Keratinocyte (primary cell): ENCODE measurements at regions not wholly inside any gene's neighbourhood (a gene's known extent, or its start where the extent isn't known, plus 50 kb on each side); places are given as distances from the start of the nearest gene placed in this dataset.

Experiments
- DNase-seq: peaks from one replicate; pipeline ENCODE4 v3.0.0-alpha.2; 2011; ENCODE audit warnings: low read depth, missing footprints, low spot score
- FAIRE-seq: peaks from 2 replicates; lab custom pipeline; 2011; peaks lifted over from hg19 to GRCh38; lab: Jason Lieb, UNC
- H2AFZ ChIP-seq: 2 replicates; pipeline ENCODE4 v1.6.0; 2012; ENCODE audit warnings: low read length, control low read depth, inconsistent platforms; ENCODE audit not compliant: control insufficient read depth
- H3K27ac ChIP-seq: 2 replicates; pipeline ENCODE4 v1.5.1; 2011; ENCODE audit warnings: low read length; ENCODE audit not compliant: control insufficient read depth, insufficient read depth
- H3K27me3 ChIP-seq: 3 replicates; pipeline ENCODE4 v1.6.0; 2011; ENCODE audit warnings: low read length; ENCODE audit not compliant: control insufficient read depth, insufficient read depth; ENCODE audit errors: extremely low read depth
- H3K36me3 ChIP-seq, 2 experiments: 2 replicates in 1 of 2; 3 replicates in 1 of 2; pipeline ENCODE4 v1.5.1; 2011; ENCODE audit warnings: low read length in 2 of 2, mild to moderate bottlenecking in 1 of 2; ENCODE audit not compliant: control insufficient read depth in 2 of 2, insufficient read depth in 2 of 2; ENCODE audit errors: extremely low read depth in 1 of 2
- H3K4me1 ChIP-seq: 3 replicates; pipeline ENCODE4 v1.5.1; 2011; ENCODE audit warnings: low read length; ENCODE audit not compliant: control insufficient read depth, insufficient read depth; ENCODE audit errors: extremely low read depth
- H3K4me2 ChIP-seq: 3 replicates; pipeline ENCODE4 v1.6.0; 2011; ENCODE audit warnings: low read depth, low read length; ENCODE audit not compliant: control insufficient read depth, insufficient read depth; ENCODE audit errors: extremely low read depth
- H3K4me3 ChIP-seq, 3 experiments: fragments of 200-600 bp in 1 of 3; sonication (generic) in 1 of 3; 2 replicates in 2 of 3; 3 replicates in 1 of 3; pipeline ENCODE4 v1.5.1; 2011 to 2016; ENCODE audit warnings: low read length in 3 of 3, mild to moderate bottlenecking in 3 of 3, control low read depth in 2 of 3, inconsistent platforms in 1 of 3, low read depth in 1 of 3, mixed read lengths in 1 of 3, mixed run types in 1 of 3, moderate library complexity in 1 of 3; ENCODE audit not compliant: control insufficient read depth in 2 of 3, insufficient read depth in 2 of 3; ENCODE audit errors: extremely low read depth in 1 of 3
- H3K79me2 ChIP-seq: 2 replicates; pipeline ENCODE4 v1.6.0; 2012; ENCODE audit warnings: low read length; ENCODE audit not compliant: control insufficient read depth, insufficient read depth
- H3K9ac ChIP-seq: 3 replicates; pipeline ENCODE4 v1.6.0; 2011; ENCODE audit warnings: low read length; ENCODE audit not compliant: control insufficient read depth, insufficient read depth; ENCODE audit errors: extremely low read depth
- H3K9me1 ChIP-seq: 3 replicates; pipeline ENCODE4 v1.6.0; 2011; ENCODE audit warnings: low read length; ENCODE audit not compliant: control insufficient read depth, insufficient read depth; ENCODE audit errors: extremely low read depth
- H3K9me3 ChIP-seq: 2 replicates; pipeline ENCODE4 v1.5.1; 2012; ENCODE audit warnings: low read depth, low read length; ENCODE audit not compliant: control insufficient read depth
- H4K20me1 ChIP-seq: 3 replicates; pipeline ENCODE4 v1.6.0; 2011; ENCODE audit warnings: low read length; ENCODE audit not compliant: control insufficient read depth, insufficient read depth; ENCODE audit errors: extremely low read depth
- CTCF ChIP-seq, 3 experiments: IDR thresholded peaks in 1 of 3; conservative IDR thresholded peaks in 1 of 3; optimal IDR thresholded peaks in 1 of 3; 2 replicates in 2 of 3; 3 replicates in 1 of 3; pipeline versions ENCODE3 to v1.5.1; 2011; ENCODE audit warnings: low read length in 3 of 3, mild to moderate bottlenecking in 3 of 3, moderate library complexity in 2 of 3, control low read depth in 1 of 3, inconsistent platforms in 1 of 3; ENCODE audit not compliant: insufficient read depth in 2 of 3; ENCODE audit errors: extremely low read depth in 1 of 3
- EZH2 ChIP-seq: IDR thresholded peaks from one replicate; pipeline ENCODE4 v1.6.1; 2012; ENCODE audit warnings: inconsistent platforms, mild to moderate bottlenecking, low read length, moderate library complexity
- dilution Hi-C: fragments of 300-500 bp; cut with MboI; formaldehyde crosslinking; loops from one replicate; pipeline ENCODE4 v1.7.0; 2020; ENCODE audit warnings: low sequenced_read_pairs; ENCODE audit not compliant: extremely low pct_ligation_motif_present

DNA sequence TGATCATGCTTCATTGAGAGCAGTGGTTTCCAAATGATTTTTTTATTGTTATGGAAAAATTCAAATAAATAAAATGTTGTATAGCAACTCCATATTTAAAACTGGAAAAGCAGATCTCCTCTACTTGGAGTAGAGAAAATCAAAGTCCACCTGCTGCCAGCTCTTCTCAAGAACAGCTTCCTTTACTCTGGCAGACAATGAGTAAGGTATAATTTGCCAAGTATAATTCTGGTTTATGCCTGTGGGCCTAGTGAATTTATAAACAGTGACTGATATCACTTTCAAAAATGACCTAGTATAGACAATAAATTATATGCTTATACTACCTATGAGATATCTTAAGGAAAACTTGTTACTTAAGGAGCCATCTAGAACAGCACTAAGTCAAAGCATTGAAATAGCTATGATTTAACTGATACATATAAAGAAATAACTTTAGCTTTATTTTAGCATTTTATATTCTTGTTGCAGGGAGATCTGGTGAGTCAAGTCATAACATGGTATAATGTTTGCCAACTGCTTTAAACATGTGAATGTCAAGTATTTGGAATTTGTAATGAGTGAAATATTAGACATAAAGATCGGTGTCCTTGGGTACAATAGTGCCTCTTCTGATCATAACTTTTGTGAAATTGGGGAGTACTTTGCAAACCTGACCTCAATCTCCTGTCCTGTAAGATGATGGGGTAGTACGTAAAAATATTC lies 1389.1 kb upstream of the PIK3C3 start:
- DNase-seq (no peak), FAIRE-seq (no peak)
- Histone ChIP-seq H3K9me1 (no peaks in the 10 kb centered on the region), H3K9me3 (no peaks in the 10 kb centered on the region), H3K9ac (no peak overlapping the region), H3K4me3 (no peak overlapping the region), H3K79me2 (no peaks in the 10 kb centered on the region), H3K27me3 (no peaks in the 10 kb centered on the region), H4K20me1 (no peaks in the 10 kb centered on the region), H3K4me2 (no peak overlapping the region), H3K27ac (no peak overlapping the region), H2AFZ (no peak overlapping the region), H3K36me3 (no peaks in the 10 kb centered on the region), H3K4me1 (no peaks in the 10 kb centered on the region)
- dilution Hi-C loops: no loop called here
- TF ChIP-seq EZH2 (no peak), CTCF (optimal IDR thresholded peaks at IDR 0.05 in 1 of 3, IDR thresholded peaks at IDR 0.05 in 1 of 3, conservative IDR thresholded peaks at IDR 0.05 in 1 of 3; ENCODE audit: extremely low read depth in 1 of 3, insufficient read depth in 2 of 3, low read length in 3 of 3) (no peak)

DNA sequence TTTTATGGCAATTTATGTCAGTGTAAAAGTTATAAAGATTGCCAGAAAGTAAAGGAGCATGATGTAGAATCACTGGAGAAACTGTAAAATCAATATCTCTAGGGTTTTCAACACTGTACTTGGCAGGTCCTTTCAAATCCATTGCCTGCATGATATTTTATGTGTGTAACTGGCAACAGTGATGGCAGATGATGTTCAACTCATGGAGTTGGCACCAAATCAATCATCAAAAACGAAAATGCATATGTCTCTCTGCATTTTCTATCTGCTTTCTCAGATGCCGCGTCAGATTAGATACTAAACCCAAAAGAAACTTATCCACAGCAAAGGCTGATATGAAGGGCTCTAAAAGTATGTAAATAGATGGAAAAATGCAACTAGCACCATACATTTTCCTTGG lies 1395.5 kb upstream of the PIK3C3 start:
- H4K20me1 ChIP-seq: no peaks in the 10 kb centered on the region
- no peaks in the 10 kb centered on the region for H3K9me1 ChIP-seq
- no peak overlapping the region for H3K4me2 ChIP-seq
- dilution Hi-C loops: no loop called here
- DNase-seq (no peak), FAIRE-seq (no peak)
- H3K27ac ChIP-seq: no peak overlapping the region
- H3K27me3 ChIP-seq: no peaks in the 10 kb centered on the region
- H3K9ac ChIP-seq: no peak overlapping the region
- H3K9me3 ChIP-seq: no peaks in the 10 kb centered on the region
- H3K36me3 ChIP-seq: no peaks in the 10 kb centered on the region
- no peaks in the 10 kb centered on the region for H3K79me2 ChIP-seq
- no peak for TF ChIP-seq CTCF (optimal IDR thresholded peaks at IDR 0.05 in 1 of 3, IDR thresholded peaks at IDR 0.05 in 1 of 3, conservative IDR thresholded peaks at IDR 0.05 in 1 of 3; ENCODE audit: extremely low read depth in 1 of 3, insufficient read depth in 2 of 3, low read length in 3 of 3)
- TF ChIP-seq EZH2: no peak
- no peak overlapping the region for H3K4me3 ChIP-seq
- no peak overlapping the region for H2AFZ ChIP-seq
- H3K4me1 ChIP-seq: no peaks in the 10 kb centered on the region
